ENCODE measurements at regions not wholly inside any gene's neighbourhood (a gene's known extent, or its start where the extent isn't known, plus 50 kb on each side); places are given as distances from the start of the nearest gene placed in this dataset.

DNA sequence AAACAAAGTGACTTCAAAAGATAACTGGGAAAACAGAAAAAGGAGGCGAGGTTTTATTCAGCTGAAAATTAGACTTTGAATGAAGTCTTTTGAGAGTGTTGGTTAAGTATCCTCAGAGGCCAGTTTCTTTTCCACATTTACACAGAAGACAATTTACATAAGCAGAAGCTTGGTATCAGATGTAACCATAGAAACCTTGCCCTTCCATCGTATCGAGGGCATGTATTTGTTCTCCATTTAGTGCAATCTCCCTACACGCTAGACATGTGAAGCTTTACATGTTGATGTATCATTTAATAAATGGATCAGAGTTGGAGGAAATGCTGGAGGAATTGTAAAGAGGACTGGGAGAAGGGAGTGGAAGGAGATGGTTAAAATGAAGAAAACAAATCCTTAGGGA is 161.0 kb upstream of the CRBN start:
- POLR2A ChIA-PET, result no interaction called here
- CTCF ChIA-PET, result no interaction called here
- TF ChIP-seq TARDBP (IDR thresholded peaks at IDR 0.05) (no peak), SP1 (IDR thresholded peaks at IDR 0.05) (no peak), ZNF384 (IDR thresholded peaks at IDR 0.05) (no peak), ARNT (IDR thresholded peaks at IDR 0.05) (no peak)
- no peak for DNase-seq (ENCODE audit: extremely low spot score)

DNA sequence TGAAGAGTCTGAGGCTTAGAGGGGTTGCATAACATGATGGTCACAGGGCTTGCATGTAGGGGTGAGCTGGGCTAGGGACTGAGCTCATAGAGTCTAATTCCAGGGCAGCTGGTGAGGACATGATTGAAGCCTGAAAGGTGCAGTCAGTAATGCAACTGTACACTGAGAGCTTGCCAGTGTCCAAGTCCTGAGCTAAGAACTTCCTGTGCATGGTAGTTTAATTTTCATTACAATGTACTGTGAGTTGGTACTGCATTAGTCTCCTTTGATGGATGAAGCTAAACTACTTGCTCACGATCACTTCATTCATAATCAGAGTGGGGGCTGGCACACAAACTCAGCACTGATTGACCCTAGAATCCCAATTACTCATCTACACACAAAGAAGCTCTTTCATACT is 156.4 kb upstream of the CRBN start:
- DNase-seq (ENCODE audit: extremely low spot score), result no peak
- ChIA-PET CTCF (no interaction called here), POLR2A (no interaction called here)
- no peak for TF ChIP-seq ELF4 (IDR thresholded peaks at IDR 0.05)
- TF ChIP-seq FOXM1 (IDR thresholded peaks at IDR 0.05; ENCODE audit: borderline replicate concordance), result no peak
- TF ChIP-seq, protein P1, sequence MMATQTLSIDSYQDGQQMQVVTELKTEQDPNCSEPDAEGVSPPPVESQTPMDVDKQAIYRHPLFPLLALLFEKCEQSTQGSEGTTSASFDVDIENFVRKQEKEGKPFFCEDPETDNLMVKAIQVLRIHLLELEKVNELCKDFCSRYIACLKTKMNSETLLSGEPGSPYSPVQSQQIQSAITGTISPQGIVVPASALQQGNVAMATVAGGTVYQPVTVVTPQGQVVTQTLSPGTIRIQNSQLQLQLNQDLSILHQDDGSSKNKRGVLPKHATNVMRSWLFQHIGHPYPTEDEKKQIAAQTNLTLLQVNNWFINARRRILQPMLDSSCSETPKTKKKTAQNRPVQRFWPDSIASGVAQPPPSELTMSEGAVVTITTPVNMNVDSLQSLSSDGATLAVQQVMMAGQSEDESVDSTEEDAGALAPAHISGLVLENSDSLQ (IDR thresholded peaks at IDR 0.05), result no peak
- TF ChIP-seq ARNT (IDR thresholded peaks at IDR 0.05), result no peak
- TF ChIP-seq SUZ12 (IDR thresholded peaks at IDR 0.05), result no peak
- no peak for TF ChIP-seq LEF1 (IDR thresholded peaks at IDR 0.05; ENCODE audit: borderline replicate concordance)
- no peak for TF ChIP-seq ZNF384 (IDR thresholded peaks at IDR 0.05)
- TF ChIP-seq NFRKB (IDR thresholded peaks at IDR 0.05), result no peak
- no peak for TF ChIP-seq FOXK2 (IDR thresholded peaks at IDR 0.05)
- no peak for TF ChIP-seq HDGF (IDR thresholded peaks at IDR 0.05; ENCODE audit: borderline replicate concordance)
- TF ChIP-seq FOXA1 (IDR thresholded peaks at IDR 0.05), result no peak
- TF ChIP-seq TARDBP (IDR thresholded peaks at IDR 0.05), result no peak
- TF ChIP-seq SP1 (IDR thresholded peaks at IDR 0.05), result no peak
- no peak for TF ChIP-seq L3MBTL2 (conservative IDR thresholded peaks at IDR 0.05)
- TF ChIP-seq CTBP1 (IDR thresholded peaks at IDR 0.05; ENCODE audit: borderline replicate concordance), result no peak

DNA sequence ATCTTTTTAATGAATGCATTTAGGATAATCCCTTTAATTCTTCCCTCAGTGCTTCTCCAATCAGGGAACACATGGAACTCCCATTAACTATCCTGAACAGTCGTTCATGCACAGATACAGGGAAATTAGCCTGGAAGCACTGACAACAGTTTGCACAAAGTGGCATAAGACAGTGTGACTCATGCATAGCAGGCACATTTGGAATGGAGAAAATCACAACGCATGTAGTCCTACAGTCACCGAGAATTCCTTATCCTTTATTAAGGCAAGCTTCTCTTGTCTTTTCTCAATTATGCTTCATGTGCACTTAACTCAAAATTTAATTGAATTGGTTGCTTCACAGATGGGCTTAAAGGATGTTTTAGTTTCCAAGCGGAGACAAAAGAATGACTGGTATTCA is 155.0 kb upstream of the CRBN start:
- no peak for DNase-seq (ENCODE audit: extremely low spot score)
- POLR2A ChIA-PET, result no interaction called here
- TF ChIP-seq NFRKB (IDR thresholded peaks at IDR 0.05) (no peak), TARDBP (IDR thresholded peaks at IDR 0.05) (no peak), BHLHE40 (IDR thresholded peaks at IDR 0.05; ENCODE audit: borderline replicate concordance) (no peak), LEF1 (IDR thresholded peaks at IDR 0.05; ENCODE audit: borderline replicate concordance) (no peak), L3MBTL2 (conservative IDR thresholded peaks at IDR 0.05) (no peak), FOXK2 (IDR thresholded peaks at IDR 0.05) (no peak), SP1 (IDR thresholded peaks at IDR 0.05) (no peak), HDGF (IDR thresholded peaks at IDR 0.05; ENCODE audit: borderline replicate concordance) (no peak), FOXM1 (IDR thresholded peaks at IDR 0.05; ENCODE audit: borderline replicate concordance) (no peak), SUZ12 (IDR thresholded peaks at IDR 0.05) (no peak), CTBP1 (IDR thresholded peaks at IDR 0.05; ENCODE audit: borderline replicate concordance) (no peak), ELF4 (IDR thresholded peaks at IDR 0.05) (no peak), ZNF384 (IDR thresholded peaks at IDR 0.05) (no peak), ARNT (IDR thresholded peaks at IDR 0.05) (no peak), FOXA1 (IDR thresholded peaks at IDR 0.05) (no peak)
- TF ChIP-seq, protein P1 (IDR thresholded peaks at IDR 0.05), result no peak
- CTCF ChIA-PET, result no interaction called here

DNA sequence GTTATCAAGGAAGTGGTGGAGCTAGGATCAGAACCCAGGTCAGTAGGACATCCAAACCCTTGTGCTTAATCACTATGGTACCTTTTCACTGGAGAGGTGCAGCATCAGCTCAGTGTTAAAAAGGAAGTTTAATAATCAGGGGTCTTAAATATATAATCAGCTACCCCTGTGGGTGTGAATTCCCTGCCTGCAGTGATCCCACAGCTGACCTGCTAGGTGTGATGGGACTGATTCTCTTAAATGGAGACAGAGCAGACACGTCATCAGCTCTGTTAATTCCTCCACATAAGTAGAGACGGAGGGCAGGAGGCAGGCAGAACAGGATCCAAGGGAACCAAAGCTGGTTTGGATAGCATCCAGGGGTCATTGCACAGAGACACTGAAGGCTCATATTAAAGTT is 154.1 kb upstream of the CRBN start:
- ChIA-PET CTCF (no interaction called here), POLR2A (no interaction called here)
- DNase-seq (ENCODE audit: extremely low spot score), result no peak
- TF ChIP-seq, protein P1 (IDR thresholded peaks at IDR 0.05), result no peak
- TF ChIP-seq SUZ12 (IDR thresholded peaks at IDR 0.05), result no peak
- TF ChIP-seq TARDBP (IDR thresholded peaks at IDR 0.05), result no peak
- no peak for TF ChIP-seq BHLHE40 (IDR thresholded peaks at IDR 0.05; ENCODE audit: borderline replicate concordance)
- TF ChIP-seq LEF1 (IDR thresholded peaks at IDR 0.05; ENCODE audit: borderline replicate concordance), result no peak
- no peak for TF ChIP-seq HDGF (IDR thresholded peaks at IDR 0.05; ENCODE audit: borderline replicate concordance)
- TF ChIP-seq FOXM1 (IDR thresholded peaks at IDR 0.05; ENCODE audit: borderline replicate concordance), result no peak
- no peak for TF ChIP-seq NFRKB (IDR thresholded peaks at IDR 0.05)
- TF ChIP-seq L3MBTL2 (conservative IDR thresholded peaks at IDR 0.05), result no peak
- TF ChIP-seq CTBP1 (IDR thresholded peaks at IDR 0.05; ENCODE audit: borderline replicate concordance), result no peak
- TF ChIP-seq ELF4 (IDR thresholded peaks at IDR 0.05), result no peak
- TF ChIP-seq ARNT (IDR thresholded peaks at IDR 0.05), result no peak
- TF ChIP-seq FOXK2 (IDR thresholded peaks at IDR 0.05), result no peak
- TF ChIP-seq ZNF384 (IDR thresholded peaks at IDR 0.05), result no peak
- TF ChIP-seq SP1 (IDR thresholded peaks at IDR 0.05), result no peak
- no peak for TF ChIP-seq FOXA1 (IDR thresholded peaks at IDR 0.05)

DNA sequence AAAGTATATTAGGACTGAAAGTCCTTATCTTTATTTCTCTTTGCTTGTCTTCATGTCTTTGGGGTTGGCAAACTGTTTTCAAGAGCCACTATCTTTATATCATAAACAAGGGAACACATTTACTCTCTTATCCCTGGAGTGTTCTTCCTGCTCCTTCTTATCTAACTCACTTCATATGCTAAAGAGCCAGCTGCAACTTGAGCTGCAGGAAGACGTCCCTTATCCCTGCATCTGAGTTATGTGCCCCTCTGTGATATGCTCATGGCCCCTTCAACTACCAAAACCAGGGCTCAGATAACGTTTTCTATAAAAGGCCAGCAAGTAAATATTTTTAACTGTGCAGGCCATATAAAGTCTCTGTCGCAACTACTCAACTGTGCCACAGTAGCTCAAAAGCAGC is 137.0 kb upstream of the CRBN start:
- CTCF ChIA-PET, result no interaction called here
- TF ChIP-seq L3MBTL2 (conservative IDR thresholded peaks at IDR 0.05) (no peak), ELF4 (IDR thresholded peaks at IDR 0.05) (no peak), FOXA1 (IDR thresholded peaks at IDR 0.05) (no peak), LEF1 (IDR thresholded peaks at IDR 0.05; ENCODE audit: borderline replicate concordance) (no peak), CTBP1 (IDR thresholded peaks at IDR 0.05; ENCODE audit: borderline replicate concordance) (no peak), NFRKB (IDR thresholded peaks at IDR 0.05) (no peak), FOXK2 (IDR thresholded peaks at IDR 0.05) (no peak), ARNT (IDR thresholded peaks at IDR 0.05) (no peak), SP1 (IDR thresholded peaks at IDR 0.05) (no peak), BHLHE40 (IDR thresholded peaks at IDR 0.05; ENCODE audit: borderline replicate concordance) (no peak), HDGF (IDR thresholded peaks at IDR 0.05; ENCODE audit: borderline replicate concordance) (no peak)
- TF ChIP-seq, protein P1 (IDR thresholded peaks at IDR 0.05), result no peak
- POLR2A ChIA-PET, result no interaction called here
- no peak for DNase-seq (ENCODE audit: extremely low spot score)

DNA sequence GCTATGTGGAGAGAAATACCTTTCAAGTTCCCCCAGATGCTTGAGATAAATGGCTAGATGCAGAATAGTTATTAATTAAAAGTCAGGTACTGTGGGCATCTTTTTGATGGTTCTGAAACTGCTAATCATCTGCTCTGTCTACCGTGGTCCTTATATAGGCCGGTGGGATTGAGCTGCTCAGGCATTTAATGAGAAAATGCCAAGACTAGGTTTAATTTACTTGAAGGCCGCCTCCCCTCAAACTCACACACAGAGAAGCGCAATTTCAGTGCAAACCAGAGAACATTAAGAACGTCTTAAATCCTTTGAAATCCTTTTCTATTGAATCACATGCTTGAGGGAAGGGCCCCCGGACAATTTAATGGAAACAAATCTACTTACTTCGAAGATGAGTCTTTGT is 136.4 kb upstream of the CRBN start:
- DNase-seq (ENCODE audit: extremely low spot score), result no peak
- ChIA-PET POLR2A (no interaction called here), CTCF (no interaction called here)
- no peak for TF ChIP-seq LEF1 (IDR thresholded peaks at IDR 0.05; ENCODE audit: borderline replicate concordance)
